RWPE2 (cell line): ENCODE measurements at regions not wholly inside any gene's neighbourhood (a gene's known extent, or its start where the extent isn't known, plus 50 kb on each side); places are given as distances from the start of the nearest gene placed in this dataset.

Experiments used
- ATAC-seq: fragments of 200-7000 bp; cut with Tn5 transposase; 3 replicates; pipeline ENCODE4 v1.9.1; 2021; ENCODE audit warnings: low read depth
- DNase-seq: peaks from one replicate; pipeline ENCODE4 v3.0.0-alpha.2; 2020; ENCODE audit warnings: low spot score
- H3K27ac ChIP-seq: fragments of 450-650 bp; 2 replicates; pipeline ENCODE4 v1.5.1; 2017; ENCODE audit warnings: mild to moderate bottlenecking; ENCODE audit not compliant: poor library complexity, severe bottlenecking
- H3K27me3 ChIP-seq: fragments of 250-450 bp; sonication (Bioruptor Pico); 2 replicates; pipeline ENCODE4 v1.5.1; 2021; ENCODE audit warnings: mild to moderate bottlenecking, moderate library complexity; ENCODE audit not compliant: insufficient read depth, poor library complexity, severe bottlenecking
- H3K36me3 ChIP-seq: fragments of 250-450 bp; sonication (Bioruptor Pico); 2 replicates; pipeline ENCODE4 v1.5.1; 2020; ENCODE audit warnings: low read depth, mild to moderate bottlenecking, moderate library complexity
- H3K4me1 ChIP-seq: fragments of 250-450 bp; sonication (Bioruptor Pico); 2 replicates; pipeline ENCODE4 v1.5.1; 2021; ENCODE audit warnings: mild to moderate bottlenecking, moderate library complexity; ENCODE audit not compliant: insufficient read depth, poor library complexity, severe bottlenecking
- H3K4me3 ChIP-seq: fragments of 250-450 bp; sonication (Bioruptor Pico); 2 replicates; pipeline ENCODE4 v1.5.1; 2021; ENCODE audit warnings: mild to moderate bottlenecking, moderate library complexity; ENCODE audit not compliant: severe bottlenecking
- H3K9me3 ChIP-seq: fragments of 250-450 bp; sonication (Bioruptor Pico); 2 replicates; pipeline ENCODE4 v1.5.1; 2021; ENCODE audit warnings: mild to moderate bottlenecking, moderate library complexity; ENCODE audit not compliant: severe bottlenecking
- CTCF ChIP-seq: fragments of 450-650 bp; IDR thresholded peaks from one replicate; pipeline ENCODE4 v1.5.1; 2017; ENCODE audit warnings: mild to moderate bottlenecking, moderate library complexity; ENCODE audit not compliant: poor library complexity, severe bottlenecking

- DNase-seq: no peak
- no peaks in the 10 kb centered on the region for H3K4me1 ChIP-seq
- TF ChIP-seq CTCF: no peak
Observed at GRCh38 chr4:58074382-58074781, 964.2 kb upstream of the IGFBP7 start.

GRCh38 chr4:58070726-58071125 is 960.5 kb upstream of the IGFBP7 start:
- no peak for TF ChIP-seq CTCF

More at GRCh38 chr4:58074382-58074781, 964.2 kb upstream of the IGFBP7 start:
- Histone ChIP-seq H3K27me3 (no peaks in the 10 kb centered on the region), H3K27ac (no peak overlapping the region), H3K4me3 (no peak overlapping the region), H3K36me3 (no peaks in the 10 kb centered on the region), H3K9me3 (no peaks in the 10 kb centered on the region)
- ATAC-seq: no peak

GRCh38 chr4:58064653-58065052 is 954.5 kb upstream of the IGFBP7 start:
- no peaks in the 10 kb centered on the region for H3K4me1 ChIP-seq
- H3K36me3 ChIP-seq: no peaks in the 10 kb centered on the region
- TF ChIP-seq CTCF: no peak
- DNase-seq (no peak), ATAC-seq (no peak)
- H3K9me3 ChIP-seq: no peaks in the 10 kb centered on the region
- H3K27me3 ChIP-seq: no peaks in the 10 kb centered on the region
- H3K4me3 ChIP-seq: no peak overlapping the region
- H3K27ac ChIP-seq: no peak overlapping the region

More at GRCh38 chr4:58070726-58071125, 960.5 kb upstream of the IGFBP7 start:
- no peaks in the 10 kb centered on the region for H3K9me3 ChIP-seq
- no peaks in the 10 kb centered on the region for H3K4me1 ChIP-seq
- ATAC-seq (no peak), DNase-seq (no peak)
- no peak overlapping the region for H3K4me3 ChIP-seq
- H3K27me3 ChIP-seq: no peaks in the 10 kb centered on the region
- no peaks in the 10 kb centered on the region for H3K36me3 ChIP-seq
- no peak overlapping the region for H3K27ac ChIP-seq

GRCh38 chr4:58063404-58064160 is 953.4 kb upstream of the IGFBP7 start:
- H3K27me3 ChIP-seq: no peaks in the 10 kb centered on the region
- no peak overlapping the region for H3K27ac ChIP-seq
- no peak overlapping the region for H3K4me3 ChIP-seq
- H3K9me3 ChIP-seq: no peaks in the 10 kb centered on the region
- DNase-seq (no peak), ATAC-seq (no peak)
- H3K36me3 ChIP-seq: no peaks in the 10 kb centered on the region
- H3K4me1 ChIP-seq: no peaks in the 10 kb centered on the region
- TF ChIP-seq CTCF: no peak

GRCh38 chr4:58061967-58062366 is 951.8 kb upstream of the IGFBP7 start:
- DNase-seq (no peak), ATAC-seq (no peak)
- Histone ChIP-seq H3K4me1 (no peaks in the 10 kb centered on the region), H3K36me3 (no peaks in the 10 kb centered on the region), H3K9me3 (no peaks in the 10 kb centered on the region), H3K27ac (no peak overlapping the region), H3K4me3 (no peak overlapping the region), H3K27me3 (no peaks in the 10 kb centered on the region)
- TF ChIP-seq CTCF: peak; percentile 16
